HEK293T (cell line): ENCODE measurements at regions not wholly inside any gene's neighbourhood (a gene's known extent, or its start where the extent isn't known, plus 50 kb on each side); places are given as distances from the start of the nearest gene placed in this dataset.

Experiments
- CTCF ChIA-PET: fragments of 350-600 bp; formaldehyde crosslinking; extraction: SDS; loops from one replicate; lab custom pipeline; 2021; ENCODE audit warnings: antibody characterized with exemption, inconsistent platforms; lab: Yijun Ruan, JAX
- POLR2A ChIA-PET: fragments of 350-600 bp; formaldehyde crosslinking; extraction: SDS; loops from one replicate; lab custom pipeline; 2020; ENCODE audit warnings: antibody characterized with exemption, inconsistent platforms; lab: Yijun Ruan, JAX
- DNase-seq: peaks from one replicate; pipeline ENCODE4 v3.0.0; 2012; ENCODE audit warnings: mixed read lengths; ENCODE audit errors: extremely low spot score
- ARNT ChIP-seq: fragments of 450-650 bp; IDR thresholded peaks from 2 replicates; pipeline ENCODE4 v1.6.1; 2017; ENCODE audit warnings: mild to moderate bottlenecking
- BHLHE40 ChIP-seq: fragments of 450-650 bp; IDR thresholded peaks from 2 replicates; pipeline ENCODE4 v1.6.1; 2016; ENCODE audit warnings: mild to moderate bottlenecking, moderate library complexity, borderline replicate concordance
- CTBP1 ChIP-seq: fragments of 450-650 bp; IDR thresholded peaks from 2 replicates; pipeline ENCODE4 v1.6.1; 2016; ENCODE audit warnings: borderline replicate concordance
- ELF4 ChIP-seq: fragments of 450-650 bp; IDR thresholded peaks from 2 replicates; pipeline ENCODE4 v1.6.1; 2017; ENCODE audit warnings: antibody characterized with exemption
- FOXA1 ChIP-seq: fragments of 450-650 bp; IDR thresholded peaks from 2 replicates; pipeline ENCODE4 v1.6.1; 2016; ENCODE audit warnings: mild to moderate bottlenecking
- FOXK2 ChIP-seq: fragments of 450-650 bp; IDR thresholded peaks from 2 replicates; pipeline ENCODE4 v1.6.1; 2016; ENCODE audit warnings: mild to moderate bottlenecking
- FOXM1 ChIP-seq: fragments of 450-650 bp; IDR thresholded peaks from 2 replicates; pipeline ENCODE4 v1.6.1; 2017; ENCODE audit warnings: mild to moderate bottlenecking, borderline replicate concordance
- HDGF ChIP-seq: fragments of 450-650 bp; IDR thresholded peaks from 2 replicates; pipeline ENCODE4 v1.6.1; 2017; ENCODE audit warnings: antibody characterized with exemption, borderline replicate concordance
- L3MBTL2 ChIP-seq: fragments of 450-650 bp; conservative IDR thresholded peaks from 2 replicates; pipeline ENCODE4 v1.6.1; 2016; ENCODE audit warnings: mild to moderate bottlenecking
- LEF1 ChIP-seq: fragments of 450-650 bp; IDR thresholded peaks from 2 replicates; pipeline ENCODE4 v1.6.1; 2017; ENCODE audit warnings: mild to moderate bottlenecking, borderline replicate concordance
- NFRKB ChIP-seq: fragments of 450-650 bp; IDR thresholded peaks from 2 replicates; pipeline ENCODE4 v1.6.1; 2016; ENCODE audit warnings: mild to moderate bottlenecking, moderate library complexity
- SP1 ChIP-seq: fragments of 450-650 bp; IDR thresholded peaks from 2 replicates; pipeline ENCODE4 v1.6.1; 2017
- SUZ12 ChIP-seq: fragments of 450-650 bp; IDR thresholded peaks from 2 replicates; pipeline ENCODE4 v1.6.1; 2016; ENCODE audit warnings: mild to moderate bottlenecking
- TARDBP ChIP-seq: fragments of 450-650 bp; IDR thresholded peaks from 2 replicates; pipeline ENCODE4 v1.6.1; 2016
- ZNF384 ChIP-seq: fragments of 450-650 bp; IDR thresholded peaks from 2 replicates; pipeline ENCODE4 v1.6.1; 2016
- TF ChIP-seq, protein P1 (sequence below): fragments of 450-650 bp; IDR thresholded peaks from 2 replicates; pipeline ENCODE4 v1.6.1; 2016

DNA sequence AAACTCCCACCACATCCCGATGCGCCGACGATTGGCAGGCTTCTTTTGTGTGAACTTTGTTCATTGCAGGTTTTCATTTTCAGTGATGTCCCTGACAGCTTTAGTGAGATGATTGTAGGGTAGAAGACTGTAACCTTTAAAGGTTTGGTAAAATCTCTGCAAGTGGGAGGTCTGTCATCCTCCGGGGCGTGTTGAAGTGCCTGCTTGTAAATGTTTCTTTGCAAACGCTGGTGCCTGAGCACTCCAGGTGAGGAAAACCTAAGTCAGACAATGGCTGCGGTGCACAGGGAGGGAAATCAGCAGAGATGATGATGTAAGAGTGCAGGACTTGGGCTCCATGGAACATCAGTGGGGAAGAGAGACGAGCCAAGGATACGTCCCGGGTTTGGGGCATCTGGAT is 228.1 kb downstream of the DRD1 start:
- no peak for TF ChIP-seq SP1
- no peak for TF ChIP-seq FOXK2
- POLR2A ChIA-PET, result no interaction called here
- CTCF ChIA-PET, result no interaction called here

DNA sequence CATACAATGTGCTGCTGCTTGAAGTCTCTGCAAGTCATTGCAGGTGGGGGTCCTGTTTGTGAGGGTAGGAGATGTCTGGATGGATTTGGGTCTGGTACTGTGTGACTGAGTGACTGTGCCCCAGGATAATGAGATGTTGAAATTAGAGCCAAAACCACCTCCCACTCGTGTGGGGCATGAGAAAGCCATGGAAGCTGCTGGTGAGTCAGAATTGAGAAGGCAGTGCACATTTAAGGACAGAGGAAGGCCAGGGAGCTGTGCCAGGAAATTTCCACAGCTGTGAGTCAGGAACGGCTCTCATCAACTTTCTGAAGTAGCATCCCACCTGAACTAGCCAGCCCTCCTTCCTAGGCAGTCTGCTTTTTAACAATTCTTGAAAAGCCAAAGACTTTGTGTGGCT is 229.8 kb downstream of the DRD1 start:
- no peak for DNase-seq
- POLR2A ChIA-PET, result no interaction called here
- CTCF ChIA-PET, result no interaction called here
- TF ChIP-seq ZNF384 (no peak), CTBP1 (no peak), NFRKB (no peak), FOXM1 (no peak), FOXA1 (no peak), L3MBTL2 (no peak), SUZ12 (no peak), SP1 (no peak), LEF1 (no peak), BHLHE40 (no peak), ARNT (no peak)

More for the DNA sequence above, 228.1 kb downstream of the DRD1 start:
- DNase-seq, result no peak

DNA sequence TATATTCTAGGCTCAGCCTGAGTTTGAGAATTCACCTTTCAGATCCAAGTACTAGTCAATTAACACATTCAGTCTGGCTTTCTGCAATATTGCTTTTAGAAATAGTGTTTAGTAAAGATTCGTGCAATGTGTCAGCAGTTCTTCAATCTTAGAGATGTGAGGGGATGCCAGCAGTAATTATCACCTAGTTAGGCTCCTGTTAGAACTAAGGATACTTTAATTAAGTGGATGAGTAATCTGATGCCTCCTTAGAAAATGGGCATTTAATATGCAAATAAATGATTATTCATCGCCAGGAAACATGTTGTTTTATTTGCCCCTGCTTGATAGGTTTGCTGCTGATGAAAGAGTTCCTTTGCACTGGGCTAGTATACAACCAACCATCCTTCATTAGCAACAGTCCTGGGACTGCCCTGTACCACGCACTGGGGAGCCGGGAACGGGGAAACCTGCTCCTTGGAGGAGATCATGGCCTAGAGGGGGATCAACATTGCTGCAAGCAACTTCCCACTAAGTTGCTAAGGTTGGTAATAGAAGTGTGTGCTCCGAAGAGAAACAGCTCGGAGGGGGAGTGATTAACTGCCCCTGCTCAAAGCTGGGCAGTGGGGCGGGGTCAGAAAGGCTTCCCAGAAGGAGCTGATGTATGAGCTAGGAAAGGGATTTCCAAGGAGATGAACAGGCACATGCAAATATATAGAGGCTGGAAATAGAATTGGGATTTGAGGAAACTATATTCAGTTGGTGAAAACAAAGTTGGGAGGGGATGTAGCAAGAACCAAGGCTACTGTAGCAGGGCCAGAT is 231.8 kb downstream of the DRD1 start:
- POLR2A ChIA-PET, result no interaction called here
- DNase-seq, result no peak
- no peak for TF ChIP-seq ARNT
- TF ChIP-seq, protein P1, sequence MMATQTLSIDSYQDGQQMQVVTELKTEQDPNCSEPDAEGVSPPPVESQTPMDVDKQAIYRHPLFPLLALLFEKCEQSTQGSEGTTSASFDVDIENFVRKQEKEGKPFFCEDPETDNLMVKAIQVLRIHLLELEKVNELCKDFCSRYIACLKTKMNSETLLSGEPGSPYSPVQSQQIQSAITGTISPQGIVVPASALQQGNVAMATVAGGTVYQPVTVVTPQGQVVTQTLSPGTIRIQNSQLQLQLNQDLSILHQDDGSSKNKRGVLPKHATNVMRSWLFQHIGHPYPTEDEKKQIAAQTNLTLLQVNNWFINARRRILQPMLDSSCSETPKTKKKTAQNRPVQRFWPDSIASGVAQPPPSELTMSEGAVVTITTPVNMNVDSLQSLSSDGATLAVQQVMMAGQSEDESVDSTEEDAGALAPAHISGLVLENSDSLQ, result no peak
- TF ChIP-seq SP1, result no peak
- TF ChIP-seq SUZ12, result no peak
- no peak for TF ChIP-seq CTBP1
- TF ChIP-seq FOXM1, result no peak
- no peak for TF ChIP-seq FOXA1
- no peak for TF ChIP-seq TARDBP
- no peak for TF ChIP-seq LEF1
- TF ChIP-seq HDGF, result no peak
- no peak for TF ChIP-seq ZNF384
- no peak for TF ChIP-seq FOXK2
- TF ChIP-seq NFRKB, result no peak
- TF ChIP-seq ELF4, result no peak
- TF ChIP-seq BHLHE40, result no peak
- CTCF ChIA-PET, result no interaction called here

DNA sequence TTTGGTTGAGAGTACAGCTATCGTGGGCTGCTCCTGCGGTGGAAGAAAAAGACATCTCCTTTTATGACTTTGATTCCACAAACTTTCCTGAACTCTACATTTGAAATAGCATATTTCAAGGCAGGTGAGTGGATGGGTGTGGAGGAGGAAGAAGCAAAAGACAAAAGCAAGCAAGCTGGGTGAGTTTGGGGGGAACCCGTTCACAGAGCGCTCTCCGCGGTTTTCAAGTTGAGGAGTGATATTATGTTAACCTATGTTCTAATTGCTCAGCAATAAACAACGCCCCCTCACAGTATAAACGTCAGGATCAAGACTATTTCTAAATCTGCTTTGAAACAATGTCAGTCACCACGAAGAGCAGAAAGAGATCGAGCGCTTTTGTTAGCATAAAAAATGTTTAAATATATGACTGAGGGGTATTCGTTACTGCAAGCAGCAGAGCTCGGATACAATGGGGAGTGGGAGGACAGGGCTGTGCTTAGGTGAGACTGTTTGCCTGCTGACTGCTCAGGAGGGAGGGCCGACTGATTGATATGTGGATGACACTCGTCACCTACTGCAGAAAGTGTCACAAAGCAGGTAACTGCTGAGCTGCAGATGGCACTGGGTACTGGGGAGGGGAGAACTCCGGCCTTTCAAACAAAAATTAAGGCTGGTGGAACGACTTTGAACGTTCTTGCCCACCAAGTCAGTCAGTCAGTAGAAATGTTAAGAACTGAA is 236.5 kb downstream of the DRD1 start:
- CTCF ChIA-PET, result no interaction called here
- POLR2A ChIA-PET, result no interaction called here
- no peak for DNase-seq
- TF ChIP-seq NFRKB, result no peak
- TF ChIP-seq BHLHE40, result no peak

DNA sequence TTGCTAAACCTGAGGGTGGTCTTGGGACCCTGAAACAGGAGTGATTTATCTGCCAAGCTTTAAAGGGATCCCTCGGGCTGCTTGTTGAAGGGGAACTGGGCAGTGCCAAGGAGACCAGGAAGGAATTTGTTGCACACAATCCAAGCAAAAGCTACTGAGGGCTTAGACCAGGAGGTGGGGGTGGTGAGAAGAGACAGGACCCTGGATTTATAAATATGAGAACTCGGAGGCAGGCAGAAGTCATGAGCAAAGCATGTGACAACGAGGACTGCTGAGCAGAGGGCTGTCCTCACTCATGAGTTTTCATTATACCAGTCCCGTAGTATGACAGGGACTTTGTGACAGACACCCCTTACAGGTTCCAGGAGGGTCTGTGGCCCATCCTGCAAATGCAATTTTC is 237.3 kb downstream of the DRD1 start:
- TF ChIP-seq, protein P1, result no peak
- TF ChIP-seq NFRKB (no peak), FOXK2 (no peak), TARDBP (no peak), BHLHE40 (no peak), ZNF384 (no peak), ARNT (no peak), ELF4 (no peak), SP1 (no peak)
- POLR2A ChIA-PET, result no interaction called here
- CTCF ChIA-PET, result interaction anchor here (0.5 kb wide), 1 partner anchor 1454 kb away, joined by 3 read pairs; no protein-coding TSS in a partner anchor
- no peak for DNase-seq

DNA sequence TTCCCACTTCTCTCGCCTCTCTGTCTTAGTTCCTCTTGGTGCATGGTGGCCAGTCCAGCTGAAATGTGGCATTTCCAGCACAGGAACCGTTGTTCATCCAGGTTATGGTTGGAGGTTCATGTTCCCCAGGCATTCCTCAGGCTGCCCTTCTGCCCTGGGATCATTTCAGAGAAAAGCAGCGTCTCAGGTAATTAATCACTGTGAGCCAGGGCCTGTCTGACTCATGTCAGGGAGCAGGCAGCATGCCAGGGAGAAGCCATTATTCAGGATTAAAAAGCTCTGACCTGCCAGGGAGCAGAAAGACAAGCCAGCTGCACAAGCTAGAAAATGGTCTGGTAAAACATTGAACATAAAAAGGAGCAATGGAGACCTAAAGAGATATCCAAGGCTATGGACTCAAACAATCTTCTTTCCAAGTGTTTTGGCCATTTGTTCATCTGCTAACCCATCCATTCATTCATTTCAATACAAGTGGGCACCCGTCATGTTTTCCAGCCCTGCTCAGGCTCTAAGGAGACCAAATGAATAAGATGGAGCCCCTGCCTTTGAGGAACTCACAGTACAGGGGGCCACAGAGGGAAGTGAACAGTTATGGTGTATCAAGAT is 241.4 kb downstream of the DRD1 start:
- TF ChIP-seq LEF1, result no peak
- no peak for TF ChIP-seq ZNF384
- no peak for TF ChIP-seq FOXA1
- TF ChIP-seq, protein P1, result no peak; the same call in 1 of the 2 replicates
- no peak for TF ChIP-seq TARDBP
- TF ChIP-seq L3MBTL2, result no peak
- TF ChIP-seq SUZ12, result no peak
- TF ChIP-seq SP1, result no peak
- TF ChIP-seq FOXM1, result no peak
- no peak for TF ChIP-seq ELF4
- no peak for TF ChIP-seq FOXK2
- TF ChIP-seq HDGF, result no peak
- no peak for TF ChIP-seq NFRKB
- no peak for TF ChIP-seq ARNT
- no peak for TF ChIP-seq BHLHE40
- no peak for TF ChIP-seq CTBP1
- no peak for DNase-seq
- POLR2A ChIA-PET, result no interaction called here
- CTCF ChIA-PET, result no interaction called here
